ENCODE measurements at regions not wholly inside any gene's neighbourhood (a gene's known extent, or its start where the extent isn't known, plus 50 kb on each side); places are given as distances from the start of the nearest gene placed in this dataset.
A peak's percentile ranks its signal among the peaks of the same experiment; 100 is the strongest.

- no peak for TF ChIP-seq CTCF (IDR thresholded peaks at IDR 0.05)
- TF ChIP-seq POLR2AphosphoS5 (IDR thresholded peaks at IDR 0.05; ENCODE audit: low read depth, low read length), result peak; percentile 70; the same call in 1 of the 2 replicates
- no peak for TF ChIP-seq REST (IDR thresholded peaks at IDR 0.05; ENCODE audit: insufficient read depth in 1 of 2, low read depth in 2 of 2, low read length in 1 of 2)
- TF ChIP-seq SIN3A (IDR thresholded peaks at IDR 0.05; ENCODE audit: borderline replicate concordance, insufficient read depth, low read depth, low read length), result no peak
Observed at GRCh38 chr5:92560698-92561401, 1020.2 kb downstream of the NR2F1-AS1 start.
